HEK293 (cell line): ENCODE measurements at regions not wholly inside any gene's neighbourhood (a gene's known extent, or its start where the extent isn't known, plus 50 kb on each side); places are given as distances from the start of the nearest gene placed in this dataset.

Source experiments
- CTCF ChIA-PET: fragments of 350-600 bp; formaldehyde crosslinking; extraction: SDS; loops from one replicate; lab custom pipeline; 2021; ENCODE audit warnings: antibody characterized with exemption; lab: Yijun Ruan, JAX
- POLR2A ChIA-PET: fragments of 300-600 bp; formaldehyde crosslinking; extraction: SDS; loops from one replicate; lab custom pipeline; 2020; ENCODE audit warnings: antibody characterized with exemption, inconsistent platforms; lab: Yijun Ruan, JAX
- H3K27ac ChIP-seq: fragments of 200-500 bp; sonication (Bioruptor generic); 2 replicates; pipeline ENCODE4 v1.5.1; 2014; ENCODE audit warnings: low read depth, low read length, control low read depth, inconsistent platforms; ENCODE audit errors: extremely low read depth
- H3K36me3 ChIP-seq, 2 experiments: fragments of 200-500 bp in 1 of 2; sonication (Bioruptor generic) in 1 of 2; 1 replicate in 1 of 2; 2 replicates in 1 of 2; pipeline ENCODE4 v1.5.1; 2014 to 2017; ENCODE audit warnings: inconsistent platforms in 2 of 2, low read length in 2 of 2; ENCODE audit not compliant: control insufficient read depth in 2 of 2, insufficient read depth in 1 of 2
- H3K4me1 ChIP-seq: fragments of 200-500 bp; sonication (Bioruptor generic); 2 replicates; pipeline ENCODE4 v1.5.1; 2014; ENCODE audit warnings: mild to moderate bottlenecking, low read length, inconsistent platforms; ENCODE audit not compliant: control insufficient read depth, insufficient read depth
- H3K4me3 ChIP-seq: 2 replicates; pipeline ENCODE4 v1.5.1; 2011; ENCODE audit warnings: low read depth, mild to moderate bottlenecking, control low read depth, low read length, moderate library complexity
- H3K9me3 ChIP-seq: fragments of 200-500 bp; sonication (Bioruptor generic); 2 replicates; pipeline ENCODE4 v1.5.1; 2014; ENCODE audit warnings: low read depth, low read length, inconsistent platforms; ENCODE audit not compliant: control insufficient read depth, insufficient read depth
- HOXC10 ChIP-seq: sonication (generic); formaldehyde crosslinking; IDR thresholded peaks from 2 replicates; pipeline ENCODE4 v1.8.1; 2023; ENCODE audit warnings: mild to moderate bottlenecking, missing genetic modification reagents
- IKZF3 ChIP-seq: fragments of 450-650 bp; IDR thresholded peaks from 2 replicates; pipeline ENCODE4 v1.5.0; 2018; ENCODE audit warnings: missing biosample characterization, mild to moderate bottlenecking, missing genetic modification characterization, moderate library complexity
- KLF8 ChIP-seq: fragments of 450-650 bp; formaldehyde crosslinking; IDR thresholded peaks from 2 replicates; pipeline ENCODE4 v1.5.1; 2016; ENCODE audit warnings: missing biosample characterization, missing genetic modification characterization
- PRDM4 ChIP-seq: fragments of 450-650 bp; formaldehyde crosslinking; IDR thresholded peaks from 2 replicates; pipeline ENCODE4 v1.5.1; 2017; ENCODE audit warnings: missing biosample characterization, missing genetic modification characterization
- REPIN1 ChIP-seq: fragments of 450-650 bp; formaldehyde crosslinking; IDR thresholded peaks from 2 replicates; pipeline ENCODE4 v1.5.1; 2017; ENCODE audit warnings: missing biosample characterization, missing genetic modification characterization, low read depth
- SP2 ChIP-seq: fragments of 450-650 bp; formaldehyde crosslinking; IDR thresholded peaks from 2 replicates; pipeline ENCODE4 v1.5.1; 2016; ENCODE audit warnings: missing biosample characterization, missing genetic modification characterization
- ZBTB17 ChIP-seq: fragments of 450-650 bp; formaldehyde crosslinking; IDR thresholded peaks from 2 replicates; pipeline ENCODE4 v1.5.1; 2016; ENCODE audit warnings: missing biosample characterization, missing genetic modification characterization
- ZNF121 ChIP-seq: fragments of 450-650 bp; formaldehyde crosslinking; IDR thresholded peaks from 2 replicates; pipeline ENCODE4 v1.5.1; 2016; ENCODE audit warnings: missing biosample characterization, missing genetic modification characterization
- ZNF175 ChIP-seq: fragments of 450-650 bp; formaldehyde crosslinking; IDR thresholded peaks from 2 replicates; pipeline ENCODE4 v1.5.1; 2016; ENCODE audit warnings: missing biosample characterization, missing genetic modification characterization
- ZNF2 ChIP-seq: fragments of 450-650 bp; formaldehyde crosslinking; IDR thresholded peaks from 2 replicates; pipeline ENCODE4 v1.5.1; 2016; ENCODE audit warnings: missing biosample characterization, missing genetic modification characterization
- ZNF202 ChIP-seq: fragments of 450-650 bp; formaldehyde crosslinking; IDR thresholded peaks from 2 replicates; pipeline ENCODE4 v1.5.1; 2016; ENCODE audit warnings: missing biosample characterization, missing genetic modification characterization, borderline replicate concordance
- ZNF311 ChIP-seq: fragments of 450-650 bp; formaldehyde crosslinking; IDR thresholded peaks from 2 replicates; pipeline ENCODE4 v1.5.1; 2017; ENCODE audit warnings: missing biosample characterization, missing genetic modification characterization, borderline replicate concordance
- ZNF624 ChIP-seq: fragments of 450-650 bp; formaldehyde crosslinking; IDR thresholded peaks from 2 replicates; pipeline ENCODE4 v1.5.1; 2017; ENCODE audit warnings: missing biosample characterization, missing genetic modification characterization
- ZNF658 ChIP-seq: fragments of 450-650 bp; formaldehyde crosslinking; IDR thresholded peaks from 2 replicates; pipeline ENCODE4; 2016; ENCODE audit warnings: missing biosample characterization, missing genetic modification characterization
- ZNF704 ChIP-seq: fragments of 450-650 bp; formaldehyde crosslinking; IDR thresholded peaks from 2 replicates; pipeline ENCODE4 v1.5.1; 2016; ENCODE audit warnings: missing biosample characterization, missing genetic modification characterization
- ZNF792 ChIP-seq: fragments of 450-650 bp; formaldehyde crosslinking; IDR thresholded peaks from 2 replicates; pipeline ENCODE4 v1.5.1; 2016; ENCODE audit warnings: missing biosample characterization, missing genetic modification characterization
- TF ChIP-seq, protein P1 (sequence below): fragments of 450-650 bp; formaldehyde crosslinking; IDR thresholded peaks from 2 replicates; pipeline ENCODE4 v1.5.1; 2017; ENCODE audit warnings: missing biosample characterization, missing genetic modification characterization
- TF ChIP-seq, protein P2 (sequence below): fragments of 450-650 bp; formaldehyde crosslinking; IDR thresholded peaks from 2 replicates; pipeline ENCODE4 v1.5.1; 2016; ENCODE audit warnings: missing biosample characterization, missing genetic modification characterization
- TF ChIP-seq, protein P3 (sequence below): fragments of 450-650 bp; formaldehyde crosslinking; IDR thresholded peaks from 2 replicates; pipeline ENCODE4 v1.5.1; 2017; ENCODE audit warnings: missing biosample characterization, mild to moderate bottlenecking, missing genetic modification characterization, moderate library complexity
- TF ChIP-seq, protein P4 (sequence below): fragments of 450-650 bp; formaldehyde crosslinking; IDR thresholded peaks from 2 replicates; pipeline ENCODE4 v1.5.1; 2017; ENCODE audit warnings: missing biosample characterization, missing genetic modification characterization
- TF ChIP-seq, protein P5 (sequence below): IDR thresholded peaks from 2 replicates; pipeline ENCODE4 v1.6.1; 2011; ENCODE audit warnings: mild to moderate bottlenecking, low read depth, low read length, borderline replicate concordance

DNA sequence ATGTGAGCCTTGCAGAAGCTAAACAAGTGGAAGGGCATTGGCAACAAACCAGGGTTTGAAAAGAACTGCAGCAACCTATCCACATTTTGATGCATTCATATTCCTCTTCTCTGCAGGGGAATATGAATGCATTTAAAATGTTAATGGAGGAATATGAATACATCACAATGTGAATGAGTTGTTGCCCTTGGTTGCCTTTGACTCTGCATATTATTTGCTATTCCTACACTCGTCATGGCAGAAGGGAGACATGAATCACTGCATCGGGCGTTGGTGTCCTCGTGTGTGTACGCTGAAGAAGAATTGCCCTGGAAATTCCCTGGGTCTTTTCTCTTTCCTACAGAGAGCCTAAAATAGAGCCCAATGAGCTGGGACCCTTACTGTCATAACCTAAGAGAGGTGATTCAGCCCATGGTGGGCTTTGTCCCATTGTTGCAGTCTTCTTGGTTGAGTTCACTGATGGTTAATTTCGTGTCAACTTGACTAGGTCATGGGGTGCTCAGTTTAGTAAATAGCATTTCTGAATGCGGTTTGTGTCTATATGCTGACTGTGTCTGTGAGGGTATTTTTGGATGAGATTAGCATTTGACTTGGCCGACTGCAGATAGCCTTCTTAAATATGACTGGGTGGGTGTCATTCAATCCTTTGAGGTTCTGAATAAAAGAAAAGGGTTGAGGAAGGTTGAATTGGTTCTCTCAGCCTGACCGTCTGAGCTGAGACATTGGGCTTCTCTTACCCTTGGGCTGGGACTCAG, 1422.9 kb upstream of the TMEM132C start:
- no peaks in the 10 kb centered on the region for H3K9me3 ChIP-seq
- no peaks in the 10 kb centered on the region for H3K4me1 ChIP-seq
- CTCF ChIA-PET = interaction anchor here (0.6 to 0.7 kb wide), 2 partner anchors 180 to 802 kb away, joined by 3 read pairs; no protein-coding TSS in a partner anchor
- no peak overlapping the region for H3K27ac ChIP-seq
- POLR2A ChIA-PET = no interaction called here
- TF ChIP-seq SP2 (tag by site-specific recombination) = no peak
- no peak for TF ChIP-seq KLF8 (tag by site-specific recombination)
- TF ChIP-seq ZNF175 = no peak
- no peak for TF ChIP-seq IKZF3 (tag by site-specific recombination)
- no peak for TF ChIP-seq PRDM4
- no peak for TF ChIP-seq REPIN1 (tag by site-specific recombination)
- no peak for TF ChIP-seq ZNF792 (tag by site-specific recombination)
- TF ChIP-seq ZNF202 (tag by site-specific recombination) = no peak
- no peak for TF ChIP-seq ZNF2 (tag by site-specific recombination)
- TF ChIP-seq ZBTB17 = no peak
- TF ChIP-seq, protein P1, sequence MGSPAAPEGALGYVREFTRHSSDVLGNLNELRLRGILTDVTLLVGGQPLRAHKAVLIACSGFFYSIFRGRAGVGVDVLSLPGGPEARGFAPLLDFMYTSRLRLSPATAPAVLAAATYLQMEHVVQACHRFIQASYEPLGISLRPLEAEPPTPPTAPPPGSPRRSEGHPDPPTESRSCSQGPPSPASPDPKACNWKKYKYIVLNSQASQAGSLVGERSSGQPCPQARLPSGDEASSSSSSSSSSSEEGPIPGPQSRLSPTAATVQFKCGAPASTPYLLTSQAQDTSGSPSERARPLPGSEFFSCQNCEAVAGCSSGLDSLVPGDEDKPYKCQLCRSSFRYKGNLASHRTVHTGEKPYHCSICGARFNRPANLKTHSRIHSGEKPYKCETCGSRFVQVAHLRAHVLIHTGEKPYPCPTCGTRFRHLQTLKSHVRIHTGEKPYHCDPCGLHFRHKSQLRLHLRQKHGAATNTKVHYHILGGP = no peak
- no peak for TF ChIP-seq ZNF624 (tag by site-specific recombination)
- no peak overlapping the region for H3K4me3 ChIP-seq
- H3K36me3 ChIP-seq = no peaks in the 10 kb centered on the region

DNA sequence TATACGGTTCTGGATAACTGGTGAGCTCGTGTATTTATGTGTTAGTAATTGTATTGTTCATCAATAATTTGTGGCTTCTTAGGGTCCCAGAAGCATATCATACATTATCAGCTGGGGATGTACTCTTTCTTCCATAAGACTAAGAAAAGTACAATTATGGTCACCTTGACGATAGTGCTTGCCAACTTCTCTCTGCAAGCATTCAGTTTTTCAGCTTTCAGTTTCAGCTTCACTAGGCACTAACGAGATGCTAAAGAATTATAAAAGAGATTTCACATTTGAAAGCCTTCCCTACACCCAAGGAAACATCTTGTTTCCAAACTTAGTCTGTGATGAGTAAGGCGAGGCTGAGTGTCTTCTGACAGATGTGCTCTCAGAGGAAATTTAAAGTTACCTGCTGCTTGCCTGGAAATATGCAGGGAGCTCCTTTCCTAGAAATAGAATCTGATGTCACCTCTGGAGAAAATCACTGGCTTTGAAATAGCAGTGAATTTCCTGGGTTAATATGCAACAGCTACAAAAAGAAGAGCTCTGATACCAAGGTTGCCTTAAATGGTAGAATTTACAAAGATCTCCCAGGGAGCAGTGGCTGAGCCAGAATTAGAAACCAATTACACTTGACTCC, 1419.9 kb upstream of the TMEM132C start:
- H3K9me3 ChIP-seq = no peaks in the 10 kb centered on the region
- ChIA-PET POLR2A (no interaction called here), CTCF (no interaction called here)
- no peak overlapping the region for H3K4me3 ChIP-seq
- no peak for TF ChIP-seq ZNF658
- TF ChIP-seq, protein P2, sequence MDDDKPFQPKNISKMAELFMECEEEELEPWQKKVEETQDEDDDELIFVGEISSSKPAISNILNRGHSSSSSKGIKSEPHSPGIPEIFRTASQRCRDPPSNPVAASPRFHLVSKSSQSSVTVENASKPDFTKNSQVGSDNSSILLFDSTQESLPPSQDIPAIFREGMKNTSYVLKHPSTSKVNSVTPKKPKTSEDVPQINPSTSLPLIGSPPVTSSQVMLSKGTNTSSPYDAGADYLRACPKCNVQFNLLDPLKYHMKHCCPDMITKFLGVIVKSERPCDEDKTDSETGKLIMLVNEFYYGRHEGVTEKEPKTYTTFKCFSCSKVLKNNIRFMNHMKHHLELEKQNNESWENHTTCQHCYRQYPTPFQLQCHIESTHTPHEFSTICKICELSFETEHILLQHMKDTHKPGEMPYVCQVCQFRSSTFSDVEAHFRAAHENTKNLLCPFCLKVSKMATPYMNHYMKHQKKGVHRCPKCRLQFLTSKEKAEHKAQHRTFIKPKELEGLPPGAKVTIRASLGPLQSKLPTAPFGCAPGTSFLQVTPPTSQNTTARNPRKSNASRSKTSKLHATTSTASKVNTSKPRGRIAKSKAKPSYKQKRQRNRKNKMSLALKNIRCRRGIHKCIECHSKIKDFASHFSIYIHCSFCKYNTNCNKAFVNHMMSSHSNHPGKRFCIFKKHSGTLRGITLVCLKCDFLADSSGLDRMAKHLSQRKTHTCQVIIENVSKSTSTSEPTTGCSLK (tag by site-specific recombination) = no peak
- TF ChIP-seq ZNF311 (tag by site-specific recombination) = no peak
- TF ChIP-seq, protein P3, sequence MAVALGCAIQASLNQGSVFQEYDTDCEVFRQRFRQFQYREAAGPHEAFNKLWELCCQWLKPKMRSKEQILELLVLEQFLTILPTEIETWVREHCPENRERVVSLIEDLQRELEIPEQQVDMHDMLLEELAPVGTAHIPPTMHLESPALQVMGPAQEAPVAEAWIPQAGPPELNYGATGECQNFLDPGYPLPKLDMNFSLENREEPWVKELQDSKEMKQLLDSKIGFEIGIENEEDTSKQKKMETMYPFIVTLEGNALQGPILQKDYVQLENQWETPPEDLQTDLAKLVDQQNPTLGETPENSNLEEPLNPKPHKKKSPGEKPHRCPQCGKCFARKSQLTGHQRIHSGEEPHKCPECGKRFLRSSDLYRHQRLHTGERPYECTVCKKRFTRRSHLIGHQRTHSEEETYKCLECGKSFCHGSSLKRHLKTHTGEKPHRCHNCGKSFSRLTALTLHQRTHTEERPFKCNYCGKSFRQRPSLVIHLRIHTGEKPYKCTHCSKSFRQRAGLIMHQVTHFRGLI = no peak
- TF ChIP-seq KLF8 (tag by site-specific recombination) = no peak
- TF ChIP-seq HOXC10 = no peak
- no peak for TF ChIP-seq ZNF121 (tag by site-specific recombination)
- TF ChIP-seq ZNF704 = no peak
- TF ChIP-seq, protein P4, sequence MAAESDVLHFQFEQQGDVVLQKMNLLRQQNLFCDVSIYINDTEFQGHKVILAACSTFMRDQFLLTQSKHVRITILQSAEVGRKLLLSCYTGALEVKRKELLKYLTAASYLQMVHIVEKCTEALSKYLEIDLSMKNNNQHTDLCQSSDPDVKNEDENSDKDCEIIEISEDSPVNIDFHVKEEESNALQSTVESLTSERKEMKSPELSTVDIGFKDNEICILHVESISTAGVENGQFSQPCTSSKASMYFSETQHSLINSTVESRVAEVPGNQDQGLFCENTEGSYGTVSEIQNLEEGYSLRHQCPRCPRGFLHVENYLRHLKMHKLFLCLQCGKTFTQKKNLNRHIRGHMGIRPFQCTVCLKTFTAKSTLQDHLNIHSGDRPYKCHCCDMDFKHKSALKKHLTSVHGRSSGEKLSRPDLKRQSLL (tag by site-specific recombination) = no peak
- TF ChIP-seq, protein P5, sequence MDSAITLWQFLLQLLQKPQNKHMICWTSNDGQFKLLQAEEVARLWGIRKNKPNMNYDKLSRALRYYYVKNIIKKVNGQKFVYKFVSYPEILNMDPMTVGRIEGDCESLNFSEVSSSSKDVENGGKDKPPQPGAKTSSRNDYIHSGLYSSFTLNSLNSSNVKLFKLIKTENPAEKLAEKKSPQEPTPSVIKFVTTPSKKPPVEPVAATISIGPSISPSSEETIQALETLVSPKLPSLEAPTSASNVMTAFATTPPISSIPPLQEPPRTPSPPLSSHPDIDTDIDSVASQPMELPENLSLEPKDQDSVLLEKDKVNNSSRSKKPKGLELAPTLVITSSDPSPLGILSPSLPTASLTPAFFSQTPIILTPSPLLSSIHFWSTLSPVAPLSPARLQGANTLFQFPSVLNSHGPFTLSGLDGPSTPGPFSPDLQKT = no peak
- no peaks in the 10 kb centered on the region for H3K36me3 ChIP-seq
- H3K27ac ChIP-seq = no peak overlapping the region
- H3K4me1 ChIP-seq = no peaks in the 10 kb centered on the region
